GM23248 (cell line): ENCODE measurements at regions not wholly inside any gene's neighbourhood (a gene's known extent, or its start where the extent isn't known, plus 50 kb on each side); places are given as distances from the start of the nearest gene placed in this dataset.

ENCODE experiments used
- EZH2 ChIP-seq: fragments of 200-600 bp; sonication (generic); IDR thresholded peaks from 2 replicates; pipeline ENCODE4 v1.6.1; 2018; ENCODE audit warnings: antibody characterized with exemption, mild to moderate bottlenecking; ENCODE audit not compliant: insufficient read depth, poor library complexity, severe bottlenecking
- EZH2phosphoT487 ChIP-seq: fragments of 200-600 bp; sonication (generic); IDR thresholded peaks from 2 replicates; pipeline ENCODE4 v1.6.1; 2018; ENCODE audit warnings: antibody characterized with exemption, moderate library complexity, mild to moderate bottlenecking, low read depth; ENCODE audit not compliant: insufficient read depth

DNA sequence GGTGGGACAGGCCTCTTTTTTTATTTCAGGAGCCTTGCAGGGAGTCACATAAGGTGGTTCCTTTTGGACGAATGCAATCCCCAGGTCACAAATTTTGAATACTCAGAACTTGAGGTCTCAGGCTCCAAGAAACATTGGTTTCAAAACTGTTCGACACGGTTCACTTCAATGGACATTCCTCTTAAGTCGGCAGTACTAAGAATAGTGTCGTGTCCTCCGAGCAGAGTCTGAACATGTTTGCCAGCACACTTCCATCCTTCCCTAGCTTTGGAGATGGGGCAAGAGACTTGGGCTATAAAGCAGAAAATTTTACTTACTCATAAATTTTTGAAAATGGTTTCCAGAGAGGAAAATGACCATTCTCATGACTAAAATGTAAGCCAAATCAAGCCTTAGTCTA is 265.4 kb downstream of the THBS2 start:
- no peak for TF ChIP-seq EZH2phosphoT487
- no peak for TF ChIP-seq EZH2
